ENCODE measurements at regions not wholly inside any gene's neighbourhood (a gene's known extent, or its start where the extent isn't known, plus 50 kb on each side); places are given as distances from the start of the nearest gene placed in this dataset.

GRCh38 chr6:133608620-133609019, 280.3 kb upstream of the TCF21 start:
- TF ChIP-seq, protein P1, sequence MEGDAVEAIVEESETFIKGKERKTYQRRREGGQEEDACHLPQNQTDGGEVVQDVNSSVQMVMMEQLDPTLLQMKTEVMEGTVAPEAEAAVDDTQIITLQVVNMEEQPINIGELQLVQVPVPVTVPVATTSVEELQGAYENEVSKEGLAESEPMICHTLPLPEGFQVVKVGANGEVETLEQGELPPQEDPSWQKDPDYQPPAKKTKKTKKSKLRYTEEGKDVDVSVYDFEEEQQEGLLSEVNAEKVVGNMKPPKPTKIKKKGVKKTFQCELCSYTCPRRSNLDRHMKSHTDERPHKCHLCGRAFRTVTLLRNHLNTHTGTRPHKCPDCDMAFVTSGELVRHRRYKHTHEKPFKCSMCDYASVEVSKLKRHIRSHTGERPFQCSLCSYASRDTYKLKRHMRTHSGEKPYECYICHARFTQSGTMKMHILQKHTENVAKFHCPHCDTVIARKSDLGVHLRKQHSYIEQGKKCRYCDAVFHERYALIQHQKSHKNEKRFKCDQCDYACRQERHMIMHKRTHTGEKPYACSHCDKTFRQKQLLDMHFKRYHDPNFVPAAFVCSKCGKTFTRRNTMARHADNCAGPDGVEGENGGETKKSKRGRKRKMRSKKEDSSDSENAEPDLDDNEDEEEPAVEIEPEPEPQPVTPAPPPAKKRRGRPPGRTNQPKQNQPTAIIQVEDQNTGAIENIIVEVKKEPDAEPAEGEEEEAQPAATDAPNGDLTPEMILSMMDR (IDR thresholded peaks at IDR 0.05): no peak
- TF ChIP-seq POLR2A (IDR thresholded peaks at IDR 0.05; ENCODE audit: low read depth) (no peak), EP300 (IDR thresholded peaks at IDR 0.05) (no peak)
